C4-2B (cell line): ENCODE measurements at regions not wholly inside any gene's neighbourhood (a gene's known extent, or its start where the extent isn't known, plus 50 kb on each side); places are given as distances from the start of the nearest gene placed in this dataset.

Experiments
- ZFX ChIP-seq: fragments of 450-650 bp; IDR thresholded peaks from 2 replicates; pipeline ENCODE4 v1.6.1; 2017
- TF ChIP-seq, protein P1 (sequence below): fragments of 450-650 bp; conservative IDR thresholded peaks from 2 replicates; pipeline ENCODE4 v1.5.1; 2017; ENCODE audit warnings: mild to moderate bottlenecking

GRCh38 chr16:56019274-56019673 is 144.1 kb upstream of the CES5A start:
- TF ChIP-seq, protein P1, sequence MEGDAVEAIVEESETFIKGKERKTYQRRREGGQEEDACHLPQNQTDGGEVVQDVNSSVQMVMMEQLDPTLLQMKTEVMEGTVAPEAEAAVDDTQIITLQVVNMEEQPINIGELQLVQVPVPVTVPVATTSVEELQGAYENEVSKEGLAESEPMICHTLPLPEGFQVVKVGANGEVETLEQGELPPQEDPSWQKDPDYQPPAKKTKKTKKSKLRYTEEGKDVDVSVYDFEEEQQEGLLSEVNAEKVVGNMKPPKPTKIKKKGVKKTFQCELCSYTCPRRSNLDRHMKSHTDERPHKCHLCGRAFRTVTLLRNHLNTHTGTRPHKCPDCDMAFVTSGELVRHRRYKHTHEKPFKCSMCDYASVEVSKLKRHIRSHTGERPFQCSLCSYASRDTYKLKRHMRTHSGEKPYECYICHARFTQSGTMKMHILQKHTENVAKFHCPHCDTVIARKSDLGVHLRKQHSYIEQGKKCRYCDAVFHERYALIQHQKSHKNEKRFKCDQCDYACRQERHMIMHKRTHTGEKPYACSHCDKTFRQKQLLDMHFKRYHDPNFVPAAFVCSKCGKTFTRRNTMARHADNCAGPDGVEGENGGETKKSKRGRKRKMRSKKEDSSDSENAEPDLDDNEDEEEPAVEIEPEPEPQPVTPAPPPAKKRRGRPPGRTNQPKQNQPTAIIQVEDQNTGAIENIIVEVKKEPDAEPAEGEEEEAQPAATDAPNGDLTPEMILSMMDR = no peak
- no peak for TF ChIP-seq ZFX
